Upper lobe of right lung (tissue), 1 donor: ENCODE measurements at regions not wholly inside any gene's neighbourhood (a gene's known extent, or its start where the extent isn't known, plus 50 kb on each side); places are given as distances from the start of the nearest gene placed in this dataset.
"Not testable (repeated sequence)": the region's sequence is repeated elsewhere in the genome, so short reads cannot be mapped to it uniquely, and the experiment has no call there.

ENCODE experiments used
- ATAC-seq: fragments of 200-7000 bp; cut with Tn5 transposase; one replicate; pipeline ENCODE4 v1.9.1; 2020; ENCODE audit warnings: mild to moderate bottlenecking, moderate library complexity
- DNase-seq: peaks from one replicate; pipeline ENCODE4 v3.0.0-alpha.2; 2020
- H3K27ac ChIP-seq: fragments of 200-600 bp; one replicate; pipeline ENCODE4 v1.8.0; 2022
- H3K27me3 ChIP-seq: fragments of 200-600 bp; one replicate; pipeline ENCODE4 v1.8.0; 2022; ENCODE audit warnings: mild to moderate bottlenecking
- H3K36me3 ChIP-seq: fragments of 200-600 bp; one replicate; pipeline ENCODE4 v1.8.0; 2022
- H3K4me1 ChIP-seq: fragments of 200-600 bp; one replicate; pipeline ENCODE4 v1.8.0; 2022
- H3K4me3 ChIP-seq: fragments of 200-600 bp; one replicate; pipeline ENCODE4 v1.8.0; 2022; ENCODE audit warnings: mild to moderate bottlenecking
- H3K9me3 ChIP-seq: fragments of 200-600 bp; one replicate; pipeline ENCODE4 v1.8.0; 2022
- intact Hi-C: fragments of 100-400 bp; cut with DNase I; formaldehyde crosslinking; loops from one replicate; pipeline ENCODE4 v1.11.0; 2022
- TF ChIP-seq, protein P1 (sequence below): fragments of 200-600 bp; IDR thresholded peaks from one replicate; pipeline ENCODE4 v1.8.0; 2022; ENCODE audit warnings: antibody characterized with exemption
- donor health status: DM: no; HTN: yes; CAD: no; lungs with severe emphysema.

DNA sequence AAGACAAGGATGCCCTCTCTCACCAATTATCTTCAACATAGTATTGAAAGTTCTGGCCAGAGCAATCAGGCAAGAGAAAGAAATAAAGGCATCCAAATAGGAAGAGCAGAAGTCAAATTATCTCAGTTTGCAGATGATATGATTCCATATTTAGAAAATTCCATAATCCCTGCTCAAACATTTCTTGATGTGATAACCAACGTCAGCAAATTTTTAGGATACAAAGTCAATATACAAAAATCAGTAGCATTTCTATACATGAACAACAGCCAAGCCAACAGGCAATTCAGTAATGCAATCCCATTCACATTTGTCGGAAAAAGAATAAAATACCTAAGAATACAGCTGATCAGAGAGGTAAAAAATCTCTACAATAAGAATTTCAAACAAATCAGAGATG, 969.7 kb upstream of the USP15 start:
- no peak for ATAC-seq
- H3K4me3 ChIP-seq = no peak overlapping the region
- H3K27me3 ChIP-seq = no peaks in the 10 kb centered on the region
- intact Hi-C loops = no loop called here
- no peaks in the 10 kb centered on the region for H3K36me3 ChIP-seq
- DNase-seq = no peak
- H3K27ac ChIP-seq = no peak overlapping the region
- TF ChIP-seq, protein P1, sequence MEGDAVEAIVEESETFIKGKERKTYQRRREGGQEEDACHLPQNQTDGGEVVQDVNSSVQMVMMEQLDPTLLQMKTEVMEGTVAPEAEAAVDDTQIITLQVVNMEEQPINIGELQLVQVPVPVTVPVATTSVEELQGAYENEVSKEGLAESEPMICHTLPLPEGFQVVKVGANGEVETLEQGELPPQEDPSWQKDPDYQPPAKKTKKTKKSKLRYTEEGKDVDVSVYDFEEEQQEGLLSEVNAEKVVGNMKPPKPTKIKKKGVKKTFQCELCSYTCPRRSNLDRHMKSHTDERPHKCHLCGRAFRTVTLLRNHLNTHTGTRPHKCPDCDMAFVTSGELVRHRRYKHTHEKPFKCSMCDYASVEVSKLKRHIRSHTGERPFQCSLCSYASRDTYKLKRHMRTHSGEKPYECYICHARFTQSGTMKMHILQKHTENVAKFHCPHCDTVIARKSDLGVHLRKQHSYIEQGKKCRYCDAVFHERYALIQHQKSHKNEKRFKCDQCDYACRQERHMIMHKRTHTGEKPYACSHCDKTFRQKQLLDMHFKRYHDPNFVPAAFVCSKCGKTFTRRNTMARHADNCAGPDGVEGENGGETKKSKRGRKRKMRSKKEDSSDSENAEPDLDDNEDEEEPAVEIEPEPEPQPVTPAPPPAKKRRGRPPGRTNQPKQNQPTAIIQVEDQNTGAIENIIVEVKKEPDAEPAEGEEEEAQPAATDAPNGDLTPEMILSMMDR = no peak
- peaks cover 13% of the 10 kb centered on the region for H3K9me3 ChIP-seq
- H3K4me1 ChIP-seq = no peaks in the 10 kb centered on the region

DNA sequence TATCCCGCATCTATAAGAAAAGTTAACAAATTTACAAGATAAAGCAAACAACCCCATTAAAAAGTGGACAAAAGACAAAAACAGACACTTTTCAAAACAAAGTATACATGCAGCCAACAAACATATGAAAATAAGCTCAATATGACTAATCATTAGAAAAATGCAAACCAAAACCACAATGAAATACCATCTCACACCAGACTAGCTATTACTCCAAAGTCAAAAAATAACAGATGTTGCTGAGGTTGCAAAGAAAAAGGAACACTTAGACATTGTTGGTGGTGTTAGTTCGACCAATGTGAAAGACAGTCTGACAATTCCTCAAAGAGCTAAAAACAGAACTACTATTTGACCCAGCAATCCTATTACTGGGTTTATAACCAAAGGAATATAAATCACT, 968.6 kb upstream of the USP15 start:
- Histone ChIP-seq H3K9me3 (peaks cover 11% of the 10 kb centered on the region), H3K4me3 (no peak overlapping the region), H3K27me3 (no peaks in the 10 kb centered on the region), H3K27ac (no peak overlapping the region), H3K4me1 (no peaks in the 10 kb centered on the region), H3K36me3 (no peaks in the 10 kb centered on the region)
- TF ChIP-seq, protein P1 = no peak
- DNase-seq (no peak), ATAC-seq (no peak)
- intact Hi-C loops = no loop called here

GRCh38 chr12:61294011-61294410, 966.2 kb upstream of the USP15 start:
- DNase-seq, H3K27ac ChIP-seq, H3K36me3 ChIP-seq, H3K4me1 ChIP-seq, H3K27me3 ChIP-seq, intact Hi-C loops, ATAC-seq, H3K9me3 ChIP-seq, H3K4me3 ChIP-seq: not testable (repeated sequence)

DNA sequence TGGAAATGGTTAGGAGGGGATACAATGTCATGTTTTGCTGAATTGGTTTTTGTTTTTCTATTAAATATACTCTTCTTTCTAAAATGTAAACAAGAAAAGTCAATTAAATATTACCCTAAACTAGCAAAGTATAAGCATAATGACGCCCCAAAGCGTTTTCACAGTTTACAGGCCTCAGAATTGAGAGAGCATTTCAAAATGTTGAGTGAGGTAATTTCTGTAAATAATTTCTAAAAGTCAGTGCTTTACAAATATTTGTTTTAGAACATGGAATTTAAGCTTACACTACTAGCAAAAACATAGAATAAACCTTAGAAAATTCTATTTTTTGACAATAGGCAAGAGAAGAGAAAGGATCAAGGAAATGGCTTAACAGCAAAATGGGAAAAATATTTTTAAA, 958.4 kb upstream of the USP15 start:
- Histone ChIP-seq H3K27me3 (no peaks in the 10 kb centered on the region), H3K36me3 (no peaks in the 10 kb centered on the region), H3K4me3 (no peak overlapping the region), H3K27ac (no peak overlapping the region), H3K4me1 (no peaks in the 10 kb centered on the region), H3K9me3 (no peaks in the 10 kb centered on the region)
- intact Hi-C loops = no loop called here
- TF ChIP-seq, protein P1 = no peak
- ATAC-seq = no peak
- no peak for DNase-seq

- no peak overlapping the region for H3K4me3 ChIP-seq
Observed at GRCh38 chr12:61302282-61302681, 957.9 kb upstream of the USP15 start.

DNA sequence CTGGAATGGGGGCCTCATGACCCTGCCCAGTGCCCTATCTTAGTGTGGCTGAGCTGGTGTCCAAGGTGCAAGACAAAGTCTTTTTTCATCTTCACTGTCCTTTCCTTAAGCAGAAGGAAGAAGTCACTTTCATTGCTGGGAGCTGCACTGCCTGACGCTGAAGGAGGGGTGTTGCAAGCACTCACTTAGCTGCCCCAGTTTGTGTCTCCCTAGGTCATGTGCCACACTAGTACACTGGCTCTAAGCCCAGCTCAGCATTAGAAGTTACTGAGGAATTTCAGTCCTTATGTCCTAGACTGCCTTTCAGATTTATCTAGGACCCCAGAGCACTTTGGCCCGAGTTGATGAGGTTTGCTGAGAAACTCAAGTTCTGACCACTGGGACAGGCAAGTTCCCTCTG, 952.0 kb upstream of the USP15 start:
- Histone ChIP-seq H3K4me1 (no peaks in the 10 kb centered on the region), H3K9me3 (no peaks in the 10 kb centered on the region), H3K4me3 (no peak overlapping the region), H3K36me3 (no peaks in the 10 kb centered on the region), H3K27me3 (no peaks in the 10 kb centered on the region), H3K27ac (no peak overlapping the region)
- TF ChIP-seq, protein P1 = no peak
- DNase-seq = no peak
- intact Hi-C loops = no loop called here
- no peak for ATAC-seq

More at GRCh38 chr12:61302282-61302681, 957.9 kb upstream of the USP15 start:
- H3K36me3 ChIP-seq = no peaks in the 10 kb centered on the region
- H3K27ac ChIP-seq = no peak overlapping the region
- ATAC-seq (no peak), DNase-seq (no peak)
- H3K9me3 ChIP-seq = no peaks in the 10 kb centered on the region
- H3K27me3 ChIP-seq = no peaks in the 10 kb centered on the region
- TF ChIP-seq, protein P1 = no peak
- H3K4me1 ChIP-seq = no peaks in the 10 kb centered on the region
- intact Hi-C loops = no loop called here
